GM10248 (cell line): ENCODE measurements at regions not wholly inside any gene's neighbourhood (a gene's known extent, or its start where the extent isn't known, plus 50 kb on each side); places are given as distances from the start of the nearest gene placed in this dataset.

Experiments
- CTCF ChIA-PET: fragments of 300-600 bp; sonication (Branson Sonifier 250); formaldehyde crosslinking; extraction: SDS; loops from one replicate; lab custom pipeline; 2021; ENCODE audit warnings: antibody characterized with exemption; lab: Yijun Ruan, JAX
- POLR2A ChIA-PET: fragments of 350-650 bp; sonication (Branson Sonifier 250); formaldehyde crosslinking; extraction: SDS; loops from one replicate; lab custom pipeline; 2020; ENCODE audit warnings: antibody characterized with exemption; lab: Yijun Ruan, JAX
- DNase-seq: peaks from one replicate; pipeline ENCODE4 v3.0.0; 2012; ENCODE audit errors: extremely low spot score
- CTCF ChIP-seq: IDR thresholded peaks from 2 replicates; pipeline ENCODE4 v1.5.1; 2012; ENCODE audit warnings: mild to moderate bottlenecking, low read depth; ENCODE audit errors: extremely low read depth, missing control alignments, control extremely low read depth

- POLR2A ChIA-PET = no interaction called here
- no peak for DNase-seq
- no peak for TF ChIP-seq CTCF
- CTCF ChIA-PET = no interaction called here
Observed at GRCh38 chr17:69818467-69818866, 256.6 kb upstream of the KCNJ16 start.

GRCh38 chr17:69819316-69820087 lies 255.5 kb upstream of the KCNJ16 start:
- TF ChIP-seq CTCF = no peak
- no peak for DNase-seq
- CTCF ChIA-PET = no interaction called here
- POLR2A ChIA-PET = no interaction called here

- ChIA-PET POLR2A (no interaction called here), CTCF (no interaction called here)
- DNase-seq = no peak
- TF ChIP-seq CTCF = no peak
Observed at GRCh38 chr17:69820876-69821473, 254.1 kb upstream of the KCNJ16 start.

- CTCF ChIA-PET = interaction anchor here (1.0 kb wide), 1 partner anchor 12 kb away, joined by 4 read pairs; no protein-coding TSS in a partner anchor
- POLR2A ChIA-PET = no interaction called here
Observed at GRCh38 chr17:69822314-69822875, 252.6 kb upstream of the KCNJ16 start.

GRCh38 chr17:69828087-69828486 lies 246.9 kb upstream of the KCNJ16 start:
- no peak for TF ChIP-seq CTCF
- POLR2A ChIA-PET = no interaction called here

More at GRCh38 chr17:69822314-69822875, 252.6 kb upstream of the KCNJ16 start:
- no peak for DNase-seq
- TF ChIP-seq CTCF = no peak

GRCh38 chr17:69834494-69834893 lies 240.5 kb upstream of the KCNJ16 start:
- POLR2A ChIA-PET = no interaction called here
- no peak for TF ChIP-seq CTCF
- CTCF ChIA-PET = interaction anchor here (1.3 to 1.5 kb wide), 2 partner anchors 10 to 12 kb away, joined by 3 to 4 read pairs; no protein-coding TSS in a partner anchor
- DNase-seq = no peak

More at GRCh38 chr17:69828087-69828486, 246.9 kb upstream of the KCNJ16 start:
- CTCF ChIA-PET = no interaction called here
- DNase-seq = no peak
